ENCODE measurements at regions not wholly inside any gene's neighbourhood (a gene's known extent, or its start where the extent isn't known, plus 50 kb on each side); places are given as distances from the start of the nearest gene placed in this dataset.

GRCh38 chr20:24256307-24256706 lies 213.1 kb upstream of the SYNDIG1 start:
- no peak for DNase-seq

DNA sequence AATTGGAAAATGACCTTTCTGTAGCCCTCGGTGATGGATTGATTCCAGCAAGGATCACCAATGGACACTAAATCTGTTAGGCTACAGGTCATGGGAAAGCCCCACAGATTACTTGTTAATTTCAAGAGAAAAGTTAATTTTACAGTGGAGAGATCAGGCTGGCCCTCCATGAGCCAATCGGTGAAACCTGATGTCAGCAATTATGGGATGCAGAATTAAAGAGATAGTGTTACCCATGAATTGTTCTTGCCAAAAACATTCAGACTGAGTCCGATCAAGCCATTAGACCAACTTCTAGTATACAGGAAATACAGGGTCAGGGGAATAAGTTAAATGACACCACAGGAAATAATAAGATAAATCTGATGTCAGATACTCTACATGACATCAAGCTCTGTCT lies 214.9 kb upstream of the SYNDIG1 start:
- no peak for DNase-seq

DNA sequence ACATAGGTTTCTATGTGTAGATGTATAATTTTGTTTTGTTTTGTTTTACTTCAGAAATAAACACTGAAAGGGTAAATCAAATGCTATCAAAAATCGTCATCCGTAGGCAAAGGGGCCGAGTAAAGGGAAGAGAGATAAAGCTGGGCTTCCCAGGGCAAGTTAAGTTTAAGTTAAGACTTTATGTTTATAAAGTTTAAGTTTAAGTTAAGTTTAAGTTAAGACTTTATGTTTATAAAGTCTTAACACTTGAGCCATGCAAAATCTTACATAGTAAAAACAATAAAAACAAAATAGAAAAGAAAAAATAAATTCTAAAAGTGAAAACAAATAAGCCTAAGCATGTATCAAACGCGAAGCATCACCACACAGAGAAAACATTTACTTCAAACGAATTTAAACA lies 216.1 kb upstream of the SYNDIG1 start:
- DNase-seq = no peak

GRCh38 chr20:24245094-24245493 lies 224.3 kb upstream of the SYNDIG1 start:
- DNase-seq = no peak

- DNase-seq = no peak
Measured at GRCh38 chr20:24242763-24243162, 226.7 kb upstream of the SYNDIG1 start.

DNA sequence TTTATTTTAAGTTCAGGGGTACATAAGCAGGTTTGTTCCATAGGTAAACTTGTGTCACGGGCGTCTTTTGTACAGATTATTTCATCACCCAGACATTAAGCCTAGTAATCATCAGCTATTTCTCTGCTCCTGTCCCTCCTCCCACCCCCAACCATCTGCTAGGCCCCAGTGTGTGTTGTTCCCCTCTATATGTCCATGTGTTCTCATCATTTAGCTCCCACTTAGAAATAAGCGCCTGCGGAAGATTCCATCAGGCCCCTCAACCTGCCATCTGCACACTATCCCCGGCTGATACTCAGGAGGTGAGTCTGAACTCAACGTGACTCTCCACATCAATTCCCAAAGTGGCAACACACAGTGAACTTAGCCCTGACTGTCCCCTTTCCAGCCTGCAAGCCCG lies 228.0 kb upstream of the SYNDIG1 start:
- no peak for DNase-seq

GRCh38 chr20:24236963-24237362 lies 232.5 kb upstream of the SYNDIG1 start:
- DNase-seq = no peak

DNA sequence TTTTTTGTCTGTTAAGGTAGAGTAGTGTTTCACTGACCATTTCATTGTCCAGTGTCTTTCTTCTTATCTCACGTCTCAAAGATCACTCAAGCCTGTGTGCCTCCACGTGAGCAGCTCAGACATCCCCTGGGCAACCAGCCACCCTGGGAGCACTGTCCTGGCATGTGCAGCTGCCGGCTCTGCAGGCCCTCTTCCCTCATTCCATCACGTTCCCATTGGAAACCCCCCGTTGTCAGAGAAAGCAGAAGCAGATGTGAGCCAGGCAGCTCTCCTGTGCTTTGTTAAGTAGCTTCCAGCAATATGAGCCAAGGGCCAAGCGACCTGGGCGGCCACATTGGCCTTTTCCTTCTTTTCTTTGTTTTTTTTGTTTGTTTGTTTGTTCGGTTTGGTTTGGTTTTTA lies 233.2 kb upstream of the SYNDIG1 start:
- no peak for DNase-seq

- no peak for DNase-seq
Measured at GRCh38 chr20:24235296-24236175, 233.9 kb upstream of the SYNDIG1 start.

DNA sequence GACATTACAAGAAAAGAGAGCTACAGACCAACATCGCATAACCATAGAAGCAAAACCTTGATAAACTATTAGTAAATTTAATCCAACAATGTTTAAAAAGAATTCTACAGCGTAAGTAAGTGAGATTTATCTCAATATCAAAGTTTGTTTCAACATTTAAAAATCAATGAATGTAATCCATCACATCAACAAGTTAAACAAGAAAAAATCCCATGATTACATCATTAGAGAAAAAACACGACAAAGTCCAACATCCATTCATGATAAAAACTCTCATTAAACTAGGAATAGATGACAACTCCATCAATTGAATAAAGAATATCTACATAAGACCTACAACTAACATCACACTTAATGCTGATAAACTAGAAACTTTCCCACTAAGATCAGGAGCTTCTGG lies 239.0 kb upstream of the GGTLC1 start:
- no peak for DNase-seq

DNA sequence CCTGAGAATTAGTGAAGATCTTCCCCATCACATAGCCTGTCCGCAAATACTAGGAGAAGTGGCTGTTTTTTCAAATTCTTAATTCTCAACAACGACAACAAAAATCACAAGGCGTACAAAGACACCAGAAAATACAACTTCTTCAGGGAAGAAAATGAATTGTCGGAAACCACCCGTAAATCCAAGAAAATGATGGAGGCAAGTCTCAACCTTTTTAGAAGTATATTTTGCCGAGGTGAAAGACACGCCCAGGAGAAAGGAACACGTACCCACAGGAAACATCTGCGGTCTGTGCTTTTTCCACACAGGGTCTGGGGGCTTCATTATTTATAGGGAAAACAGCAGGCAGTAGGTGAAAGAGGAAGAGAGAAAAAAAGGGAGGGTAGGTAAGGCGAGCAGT lies 223.9 kb upstream of the GGTLC1 start:
- no peak for DNase-seq

GRCh38 chr20:24211972-24212371 lies 223.4 kb upstream of the GGTLC1 start:
- no peak for DNase-seq

DNA sequence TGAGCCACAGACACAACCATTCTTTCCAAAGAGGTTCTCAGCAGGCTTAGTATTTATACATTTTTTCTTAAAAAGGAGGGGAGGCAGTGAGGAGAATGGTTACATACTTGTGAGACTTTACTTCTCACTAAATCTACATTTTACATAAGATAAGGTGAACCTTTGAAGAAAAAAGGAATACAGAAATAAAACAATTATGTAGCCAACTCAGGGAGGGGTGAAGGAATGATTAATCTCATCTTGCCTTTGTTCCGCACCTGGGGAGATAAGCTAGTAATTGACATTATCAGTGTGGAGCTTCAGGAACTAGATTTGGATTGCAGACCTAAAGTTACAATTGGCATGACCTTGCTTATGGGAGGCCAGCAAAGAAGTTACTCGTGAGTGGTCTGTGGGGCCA lies 221.8 kb upstream of the GGTLC1 start:
- DNase-seq = no peak

GRCh38 chr20:24208652-24209051 lies 220.1 kb upstream of the GGTLC1 start:
- no peak for DNase-seq

DNA sequence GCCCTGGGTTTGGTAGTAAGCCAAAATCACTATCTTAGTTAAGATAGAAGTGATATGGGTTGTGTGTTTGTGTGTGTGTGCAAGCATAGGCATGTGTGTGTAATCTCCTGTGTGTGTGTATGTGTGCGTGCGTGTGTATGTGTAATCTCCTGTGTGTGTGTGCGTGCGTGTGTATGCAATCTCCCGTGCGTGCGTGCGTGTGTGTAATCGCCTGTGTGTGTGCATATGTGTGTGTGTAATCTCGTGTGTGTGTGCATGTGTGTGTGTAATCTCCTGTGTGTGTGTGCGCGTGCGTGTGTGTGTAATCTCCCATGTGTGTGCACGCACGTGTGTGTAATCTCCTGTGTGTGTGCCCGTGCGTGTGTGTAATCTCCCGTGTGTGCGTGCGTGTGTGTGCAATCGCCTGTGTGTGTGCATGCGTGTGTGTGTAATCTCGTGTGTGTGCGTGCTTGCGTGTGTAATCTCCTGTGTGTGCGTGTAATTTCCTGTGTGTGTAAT lies 219.3 kb upstream of the GGTLC1 start:
- no peak for DNase-seq

GRCh38 chr20:24206995-24207394 lies 218.4 kb upstream of the GGTLC1 start:
- DNase-seq = no peak

DNA sequence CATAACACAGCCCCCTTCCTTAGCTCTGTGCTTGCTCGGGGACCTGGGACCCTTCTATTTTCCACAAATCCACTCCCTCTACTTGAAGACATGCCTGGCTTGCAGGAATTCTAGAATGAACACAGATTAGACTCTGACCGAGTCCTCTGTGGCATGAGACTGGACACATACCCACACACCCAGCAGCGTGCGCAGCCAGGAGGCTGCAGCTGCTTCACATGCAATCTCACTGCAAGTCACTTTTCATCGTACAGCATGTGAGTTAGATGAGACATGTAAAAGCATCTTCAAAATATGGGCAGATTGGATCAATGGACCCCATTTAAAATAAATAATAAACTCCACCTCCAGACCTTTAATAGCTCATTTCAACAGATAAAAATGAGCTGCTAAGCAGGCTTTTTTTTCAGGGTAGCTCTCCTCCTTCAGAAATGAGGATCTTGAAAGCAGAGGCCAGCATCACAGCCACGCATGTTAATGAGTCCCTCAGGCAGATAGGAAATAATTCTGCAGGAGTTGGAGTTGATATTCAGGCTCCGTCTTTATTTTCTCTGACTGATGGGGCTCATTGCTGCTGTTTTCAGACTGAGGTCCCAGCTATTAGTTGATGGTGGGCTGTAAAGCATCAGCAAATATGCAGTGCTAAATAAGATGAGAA lies 215.1 kb upstream of the GGTLC1 start:
- DNase-seq = no peak

DNA sequence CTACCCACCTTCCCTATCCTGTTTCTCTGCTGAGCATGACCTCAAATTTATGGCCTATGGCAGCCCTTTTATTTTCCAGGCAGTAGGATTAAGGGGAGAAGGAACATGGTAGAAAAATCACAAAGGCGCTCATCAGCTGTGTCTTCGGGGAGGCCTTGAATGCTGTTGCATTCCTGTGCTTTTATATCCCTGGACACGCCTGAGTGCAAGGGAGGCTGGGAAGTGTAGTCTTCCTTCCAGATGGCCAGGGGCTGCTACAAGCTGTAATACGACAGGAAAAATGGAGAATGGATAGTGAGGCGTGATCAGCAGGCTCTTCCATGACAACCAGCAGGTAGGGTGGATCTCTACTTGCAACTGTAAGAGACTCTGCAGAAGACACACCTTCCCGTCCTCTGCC lies 210.9 kb upstream of the GGTLC1 start:
- DNase-seq = no peak

DNA sequence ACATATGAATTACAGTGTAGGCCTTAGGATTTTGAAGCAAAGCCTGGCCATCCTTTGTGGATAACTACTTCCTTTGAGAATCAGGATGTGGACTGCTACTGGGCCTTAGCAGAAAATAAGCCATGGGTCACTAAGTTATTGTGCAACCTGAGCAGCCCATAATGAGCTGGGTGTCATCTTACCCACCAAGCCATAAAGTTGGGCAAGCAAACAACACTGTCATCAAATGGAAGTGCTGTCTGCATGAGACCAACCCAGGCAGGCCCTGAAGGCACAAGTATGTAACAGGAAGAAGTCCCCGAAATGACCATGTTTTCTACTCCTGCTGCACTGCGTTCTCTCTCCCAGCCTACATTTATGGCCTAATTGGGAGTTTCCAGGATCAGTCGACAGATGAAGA lies 205.6 kb upstream of the GGTLC1 start:
- no peak for DNase-seq

- no peak for DNase-seq
Measured at GRCh38 chr20:24190905-24191304, 202.3 kb upstream of the GGTLC1 start.

DNA sequence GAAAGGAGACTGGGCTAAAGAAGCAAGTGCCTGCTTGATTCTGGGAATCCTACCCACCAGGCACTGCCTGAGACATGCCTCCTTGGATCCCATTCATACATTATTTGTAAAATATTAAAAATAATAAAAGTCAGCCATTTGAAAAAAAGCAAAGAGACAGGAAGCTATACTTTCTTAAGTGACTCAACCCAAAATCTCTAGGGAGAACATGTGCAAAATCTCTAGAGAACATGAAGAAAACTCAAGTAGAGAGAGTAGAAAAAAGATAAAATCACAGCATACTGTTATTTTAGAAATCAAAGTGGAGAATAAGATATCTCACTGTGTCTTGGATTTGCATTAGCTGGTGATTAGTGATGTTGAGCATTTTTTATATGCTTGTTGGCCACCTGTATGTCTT lies 197.2 kb upstream of the GGTLC1 start:
- no peak for DNase-seq

DNA sequence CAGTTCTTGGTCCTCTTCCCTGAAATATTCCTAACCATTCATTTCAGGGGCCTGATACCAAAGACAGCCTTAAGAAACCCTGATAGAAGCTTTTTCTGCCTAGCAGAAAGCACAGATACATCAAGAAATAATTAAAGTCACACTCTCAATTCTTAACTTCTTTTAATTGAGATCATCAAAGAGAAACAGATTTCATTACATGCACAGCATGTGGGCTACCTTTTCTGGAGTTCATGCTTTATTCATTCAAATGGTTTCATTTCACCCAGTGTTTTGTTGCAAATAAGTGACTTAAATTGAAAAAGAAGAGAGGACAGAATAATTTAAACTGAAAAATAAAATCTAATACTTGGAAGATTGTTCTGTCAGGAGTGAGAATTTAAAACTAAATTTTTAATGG lies 192.6 kb upstream of the GGTLC1 start:
- DNase-seq = no peak

DNA sequence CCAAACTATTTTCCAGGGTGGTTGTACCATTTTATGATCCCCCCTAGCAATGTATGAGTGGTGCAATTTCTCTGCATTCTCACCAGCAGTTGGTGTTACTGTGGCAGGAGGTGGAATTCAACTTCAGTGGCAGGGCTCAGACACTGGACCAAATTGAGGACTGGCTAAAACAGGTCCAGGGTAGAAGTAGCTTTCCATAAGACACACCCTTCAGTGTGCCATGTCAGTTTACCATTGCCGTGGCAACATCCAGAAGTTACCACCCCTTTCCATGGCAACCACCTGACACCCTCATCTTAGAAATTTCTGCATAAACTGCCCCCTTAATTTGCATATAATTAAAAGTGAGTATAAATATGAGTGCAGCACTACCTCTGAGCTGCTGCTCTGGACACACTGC lies 180.7 kb upstream of the GGTLC1 start:
- DNase-seq = no peak

- no peak for DNase-seq
Measured at GRCh38 chr20:24166412-24166811, 177.8 kb upstream of the GGTLC1 start.

DNA sequence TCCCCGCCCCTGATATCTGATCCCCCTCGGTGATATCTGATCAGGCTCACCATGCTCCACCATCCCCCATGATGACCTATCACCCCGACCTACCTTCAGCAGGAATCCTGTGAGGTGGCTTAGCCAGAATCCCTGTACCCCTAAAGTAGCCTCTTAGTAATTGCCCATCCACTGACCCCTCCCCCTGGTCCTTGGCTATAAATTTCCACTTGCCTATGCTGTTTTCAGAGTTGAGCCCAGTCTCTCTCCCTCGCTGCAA lies 177.5 kb upstream of the GGTLC1 start:
- no peak for DNase-seq

All from stimulated activated CD8-positive, alpha-beta memory T cell treated with anti-CD3 and anti-CD28 coated beads, Interleukin-4, amount 100 ng/mL, for 48 hours (primary cell).